Tibial nerve (tissue), 4 donors: ENCODE measurements at regions not wholly inside any gene's neighbourhood (a gene's known extent, or its start where the extent isn't known, plus 50 kb on each side); places are given as distances from the start of the nearest gene placed in this dataset.

Experiments used
- DNase-seq, 2 donors: peaks; one replicate each; pipeline ENCODE4 v3.0.0-alpha.2; 2019; ENCODE audit warnings: low spot score in 2 of 2
- H3K27ac ChIP-seq, 4 donors: fragments of 200-600 bp; sonication (generic) in 3 of 4; one replicate each; pipeline ENCODE4 v1.5.1; 2017 to 2019; ENCODE audit warnings: mild to moderate bottlenecking in 1 of 4
- H3K27me3 ChIP-seq, 2 donors: fragments of 200-600 bp; sonication (generic) in 1 of 2; one replicate each; pipeline versions ENCODE4 v1.5.1 to v1.6.0; 2017 to 2019
- H3K36me3 ChIP-seq, 3 donors: fragments of 200-600 bp; sonication (generic); one replicate each; pipeline ENCODE4 v1.5.1; 2018 to 2019
- H3K4me1 ChIP-seq, 4 donors: fragments of 200-600 bp; sonication (generic) in 3 of 4; one replicate each; pipeline ENCODE4 v1.5.1; 2017 to 2019
- H3K4me3 ChIP-seq, 4 donors: fragments of 200-600 bp; sonication (generic) in 3 of 4; one replicate each; pipeline ENCODE4 v1.5.1; 2017 to 2019; ENCODE audit warnings: mild to moderate bottlenecking in 1 of 4, moderate library complexity in 1 of 4
- H3K9me3 ChIP-seq, 4 donors: fragments of 200-600 bp; sonication (generic) in 3 of 4; one replicate each; pipeline ENCODE4 v1.5.1; 2017 to 2019
- EP300 ChIP-seq, 2 donors: sonication (generic); formaldehyde crosslinking; IDR thresholded peaks; one replicate each; pipeline ENCODE4 v1.6.1; 2017; ENCODE audit warnings: antibody characterized with exemption in 2 of 2, mild to moderate bottlenecking in 1 of 2
- POLR2A ChIP-seq, 2 donors: fragments of 450-650 bp; IDR thresholded peaks; one replicate each; pipeline ENCODE4 v1.6.1; 2017; ENCODE audit warnings: antibody characterized with exemption in 2 of 2, mild to moderate bottlenecking in 2 of 2, moderate library complexity in 2 of 2
- WGBS, 2 donors: methylation state at CpG; one replicate each; pipeline ENCODE4 v1.1.5; 2018; 5-methylcytosine and 5-hydroxymethylcytosine counted together
- TF ChIP-seq, protein P1 (sequence below), 5 experiments: fragments of 200-600 bp in 3 of 5; fragments of 450-650 bp in 2 of 5; sonication (generic) in 3 of 5; IDR thresholded peaks; one replicate each; pipeline ENCODE4 v1.5.1; 2016 to 2019; ENCODE audit warnings: antibody characterized with exemption in 5 of 5, mild to moderate bottlenecking in 3 of 5, moderate library complexity in 2 of 5

GRCh38 chr19:13557756-13558398 lies 51.6 kb upstream of the CACNA1A start:
- Histone ChIP-seq H3K9me3 (peaks cover 0 to 19% (median 0%) of the 10 kb centered on the region in 4 donors), H3K36me3 (no peaks in the 10 kb centered on the region), H3K4me3 (no peak overlapping the region), H3K4me1 (no peaks in the 10 kb centered on the region), H3K27me3 (no peaks in the 10 kb centered on the region), H3K27ac (no peak overlapping the region)
- DNase-seq, result no peak
- TF ChIP-seq POLR2A (IDR thresholded peaks at IDR 0.05) (no peak), EP300 (IDR thresholded peaks at IDR 0.05) (no peak)
- 33 to 51% methylated on average over 7 of the region's 7 CpGs for WGBS, 2 donors

- no peaks in the 10 kb centered on the region for H3K27me3 ChIP-seq
- no peak for DNase-seq
- no peaks in the 10 kb centered on the region for H3K4me1 ChIP-seq
- TF ChIP-seq EP300 (IDR thresholded peaks at IDR 0.05) (no peak), POLR2A (IDR thresholded peaks at IDR 0.05) (no peak)
- TF ChIP-seq, protein P1, sequence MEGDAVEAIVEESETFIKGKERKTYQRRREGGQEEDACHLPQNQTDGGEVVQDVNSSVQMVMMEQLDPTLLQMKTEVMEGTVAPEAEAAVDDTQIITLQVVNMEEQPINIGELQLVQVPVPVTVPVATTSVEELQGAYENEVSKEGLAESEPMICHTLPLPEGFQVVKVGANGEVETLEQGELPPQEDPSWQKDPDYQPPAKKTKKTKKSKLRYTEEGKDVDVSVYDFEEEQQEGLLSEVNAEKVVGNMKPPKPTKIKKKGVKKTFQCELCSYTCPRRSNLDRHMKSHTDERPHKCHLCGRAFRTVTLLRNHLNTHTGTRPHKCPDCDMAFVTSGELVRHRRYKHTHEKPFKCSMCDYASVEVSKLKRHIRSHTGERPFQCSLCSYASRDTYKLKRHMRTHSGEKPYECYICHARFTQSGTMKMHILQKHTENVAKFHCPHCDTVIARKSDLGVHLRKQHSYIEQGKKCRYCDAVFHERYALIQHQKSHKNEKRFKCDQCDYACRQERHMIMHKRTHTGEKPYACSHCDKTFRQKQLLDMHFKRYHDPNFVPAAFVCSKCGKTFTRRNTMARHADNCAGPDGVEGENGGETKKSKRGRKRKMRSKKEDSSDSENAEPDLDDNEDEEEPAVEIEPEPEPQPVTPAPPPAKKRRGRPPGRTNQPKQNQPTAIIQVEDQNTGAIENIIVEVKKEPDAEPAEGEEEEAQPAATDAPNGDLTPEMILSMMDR (IDR thresholded peaks at IDR 0.05), result no peak
- WGBS, 2 donors, result 74 to 79% methylated on average over 9 of the region's 9 CpGs
- peaks cover 0 to 19% (median 0%) of the 10 kb centered on the region in 4 donors for H3K9me3 ChIP-seq
- H3K27ac ChIP-seq, result no peak overlapping the region
- H3K36me3 ChIP-seq, result no peaks in the 10 kb centered on the region
- no peak overlapping the region for H3K4me3 ChIP-seq
Observed at GRCh38 chr19:13556552-13556951, 50.3 kb upstream of the CACNA1A start.
